Astrocyte (in vitro differentiated cells and primary cell): ENCODE measurements at regions not wholly inside any gene's neighbourhood (a gene's known extent, or its start where the extent isn't known, plus 50 kb on each side); places are given as distances from the start of the nearest gene placed in this dataset.

Experiments used
- CTCF ChIP-seq: IDR thresholded peaks from 2 replicates; pipeline ENCODE4 v1.5.1; 2011; ENCODE audit warnings: low read depth, mild to moderate bottlenecking, inconsistent platforms, low read length, moderate library complexity; ENCODE audit not compliant: insufficient read depth
- EZH2 ChIP-seq: IDR thresholded peaks from 2 replicates; pipeline ENCODE4 v1.6.1; 2012; ENCODE audit warnings: mild to moderate bottlenecking, low read length, inconsistent platforms; ENCODE audit not compliant: insufficient read depth

GRCh38 chr12:13875744-13876143 lies 105.7 kb downstream of the GRIN2B start:
- TF ChIP-seq CTCF (no peak), EZH2 (no peak)
